GM23338 (cell line): ENCODE measurements at regions not wholly inside any gene's neighbourhood (a gene's known extent, or its start where the extent isn't known, plus 50 kb on each side); places are given as distances from the start of the nearest gene placed in this dataset.

ENCODE experiments used
- ATAC-seq: fragments of 200-7000 bp; cut with Tn5 transposase; 3 replicates; pipeline ENCODE4 v1.9.1; 2020
- DNase-seq: peaks from one replicate; pipeline ENCODE4 v3.0.0-alpha.2; 2015; ENCODE audit warnings: low spot score
- H2AFZ ChIP-seq: fragments of 200-600 bp; sonication (generic); 2 replicates; pipeline ENCODE4 v1.8.0; 2016; ENCODE audit warnings: antibody characterized with exemption, mild to moderate bottlenecking, moderate library complexity
- H3F3A ChIP-seq: fragments of 200-600 bp; sonication (generic); replicated peaks from 2 replicates; pipeline ENCODE4 v1.8.0; 2017; ENCODE audit warnings: antibody characterized with exemption, mixed run types, low read depth
- H3K27ac ChIP-seq: fragments of 200-600 bp; sonication (generic); 2 replicates; pipeline ENCODE4 v1.6.1; 2016; ENCODE audit warnings: low read depth
- H3K27me3 ChIP-seq: fragments of 200-600 bp; sonication (generic); 2 replicates; pipeline ENCODE4 v1.8.0; 2016; ENCODE audit warnings: mild to moderate bottlenecking, mixed run types, moderate library complexity; ENCODE audit not compliant: insufficient read depth
- H3K36me3 ChIP-seq: fragments of 200-600 bp; sonication (generic); 2 replicates; pipeline ENCODE4 v1.8.0; 2016; ENCODE audit warnings: mild to moderate bottlenecking; ENCODE audit not compliant: insufficient read depth
- H3K4me1 ChIP-seq: fragments of 200-600 bp; sonication (generic); 2 replicates; pipeline ENCODE4 v1.8.0; 2016; ENCODE audit warnings: mild to moderate bottlenecking, moderate library complexity; ENCODE audit not compliant: insufficient read depth
- H3K4me2 ChIP-seq: fragments of 200-600 bp; sonication (generic); 2 replicates; pipeline ENCODE4 v1.7.1; 2017; ENCODE audit warnings: mixed run types
- H3K4me3 ChIP-seq: fragments of 200-600 bp; sonication (generic); 2 replicates; pipeline ENCODE4 v1.6.1; 2016; ENCODE audit warnings: mixed run types
- H3K79me2 ChIP-seq: fragments of 200-600 bp; sonication (generic); replicated peaks from 2 replicates; pipeline ENCODE4 v1.8.0; 2017; ENCODE audit warnings: mild to moderate bottlenecking; ENCODE audit not compliant: insufficient read depth
- H3K9me2 ChIP-seq: fragments of 200-600 bp; sonication (generic); 2 replicates; pipeline ENCODE4 v1.8.0; 2017; ENCODE audit not compliant: insufficient read depth
- H4K20me1 ChIP-seq: fragments of 200-600 bp; sonication (generic); replicated peaks from 2 replicates; pipeline ENCODE4 v1.8.0; 2017; ENCODE audit warnings: mild to moderate bottlenecking; ENCODE audit not compliant: insufficient read depth
- H3K27ac Mint-ChIP-seq: 2 replicates; pipeline ENCODE4 v1.8.0; 2020; ENCODE audit warnings: inconsistent platforms, mild to moderate bottlenecking, moderate library complexity, mixed read lengths
- H3K27me3 Mint-ChIP-seq: 3 replicates; pipeline ENCODE4 v1.8.0; 2022; ENCODE audit warnings: low read depth, mild to moderate bottlenecking, moderate library complexity, mixed read lengths, inconsistent platforms; ENCODE audit not compliant: insufficient read depth, poor library complexity
- H3K36me3 Mint-ChIP-seq: 3 replicates; pipeline ENCODE4 v1.8.0; 2021; ENCODE audit warnings: low read depth, mild to moderate bottlenecking, inconsistent platforms, moderate library complexity, mixed read lengths
- H3K4me1 Mint-ChIP-seq: 3 replicates; pipeline ENCODE4 v1.8.0; 2020; ENCODE audit warnings: mild to moderate bottlenecking, inconsistent platforms, mixed read lengths
- H3K4me3 Mint-ChIP-seq: 3 replicates; pipeline ENCODE4 v1.8.0; 2021; ENCODE audit warnings: moderate library complexity, mild to moderate bottlenecking, inconsistent platforms, mixed read lengths
- H3K9me3 Mint-ChIP-seq: 3 replicates; pipeline ENCODE4 v1.8.0; 2020; ENCODE audit warnings: moderate library complexity, mild to moderate bottlenecking, inconsistent platforms, mixed read lengths
- CREB1 ChIP-seq: fragments of 250-450 bp; sonication (Bioruptor Pico); IDR thresholded peaks from 2 replicates; pipeline ENCODE4 v1.5.0; 2020; ENCODE audit warnings: low read depth, mild to moderate bottlenecking, moderate library complexity
- EZH2 ChIP-seq: fragments of 200-600 bp; sonication (generic); IDR thresholded peaks from one replicate; pipeline ENCODE4 v1.8.0; 2017; ENCODE audit warnings: antibody characterized with exemption, mild to moderate bottlenecking, low read depth; ENCODE audit not compliant: unreplicated experiment
- EZH2phosphoT487 ChIP-seq: fragments of 200-600 bp; sonication (generic); IDR thresholded peaks from one replicate; pipeline ENCODE4 v1.8.1; 2018; ENCODE audit warnings: antibody characterized with exemption; ENCODE audit not compliant: unreplicated experiment
- JUNB ChIP-seq: IDR thresholded peaks from one replicate; pipeline ENCODE4 v1.6.1; 2016; ENCODE audit warnings: antibody characterized with exemption; ENCODE audit not compliant: unreplicated experiment
- NANOG ChIP-seq: IDR thresholded peaks from 2 replicates; pipeline ENCODE4 v1.6.1; 2016; ENCODE audit warnings: antibody characterized with exemption, borderline replicate concordance
- POLR2AphosphoS5 ChIP-seq: IDR thresholded peaks from 2 replicates; pipeline ENCODE4 v1.6.1; 2016; ENCODE audit warnings: antibody characterized with exemption, low read depth
- REST ChIP-seq: IDR thresholded peaks from one replicate; pipeline ENCODE4 v1.6.1; 2018; ENCODE audit warnings: antibody characterized with exemption; ENCODE audit not compliant: unreplicated experiment
- STAT1 ChIP-seq: IDR thresholded peaks from one replicate; pipeline ENCODE4 v1.6.1; 2016; ENCODE audit warnings: antibody characterized with exemption; ENCODE audit not compliant: unreplicated experiment
- ZNF114 ChIP-seq: fragments of 250-450 bp; sonication (Bioruptor Pico); IDR thresholded peaks from 2 replicates; pipeline ENCODE4 v1.5.0; 2020; ENCODE audit warnings: mild to moderate bottlenecking, moderate library complexity
- ZNF331 ChIP-seq: fragments of 250-450 bp; sonication (Bioruptor Pico); IDR thresholded peaks from 2 replicates; pipeline ENCODE4 v1.5.0; 2020; ENCODE audit warnings: low read depth, mild to moderate bottlenecking, moderate library complexity
- ZNF462 ChIP-seq: fragments of 250-450 bp; sonication (Bioruptor Pico); IDR thresholded peaks from 2 replicates; pipeline ENCODE4 v1.5.0; 2020; ENCODE audit warnings: mild to moderate bottlenecking, moderate library complexity
- TF ChIP-seq, protein P1 (sequence below): IDR thresholded peaks from 2 replicates; pipeline ENCODE4 v1.6.1; 2016; ENCODE audit warnings: antibody characterized with exemption
- TF ChIP-seq, protein P2 (sequence below), 2 experiments: fragments of 200-600 bp in 1 of 2; sonication (generic) in 1 of 2; conservative IDR thresholded peaks; 2 replicates each; pipeline versions ENCODE4 v1.5.1 to v1.6.1; 2016 to 2017; ENCODE audit warnings: antibody characterized with exemption in 2 of 2, low read depth in 2 of 2, mild to moderate bottlenecking in 2 of 2, moderate library complexity in 1 of 2

GRCh38 chr12:84756961-84757360, 155.6 kb downstream of the SLC6A15 start:
- H2AFZ ChIP-seq: no peak overlapping the region
- H3K27ac Mint-ChIP-seq: 0 out of 2 replicates have a peak overlapping the region, but pooled peaks have one; percentile 3
- no peak for ATAC-seq

More at GRCh38 chr12:84756961-84757360, 155.6 kb downstream of the SLC6A15 start:
- Histone ChIP-seq H3K4me1 (no peaks in the 10 kb centered on the region), H3K4me2 (no peak overlapping the region), H3K27ac (no peak overlapping the region), H3K4me3 (no peak overlapping the region), H3K79me2 (no peaks in the 10 kb centered on the region), H3K9me2 (no peaks in the 10 kb centered on the region), H3K27me3 (no peaks in the 10 kb centered on the region), H3K36me3 (no peaks in the 10 kb centered on the region), H4K20me1 (no peaks in the 10 kb centered on the region), H3F3A (no peaks in the 10 kb centered on the region)
- Mint-ChIP-seq H3K4me3 (no peak overlapping the region), H3K4me1 (peaks cover 9% of the 10 kb centered on the region; the same call in 2 of the 3 replicates), H3K27me3 (no peaks in the 10 kb centered on the region), H3K9me3 (no peaks in the 10 kb centered on the region), H3K36me3 (no peaks in the 10 kb centered on the region)
- no peak for TF ChIP-seq REST
- no peak for TF ChIP-seq EZH2phosphoT487
- no peak for TF ChIP-seq NANOG
- no peak for TF ChIP-seq ZNF114 (CRISPR knock-in tag)
- TF ChIP-seq ZNF331: no peak
- no peak for TF ChIP-seq POLR2AphosphoS5
- no peak for TF ChIP-seq EZH2
- no peak for TF ChIP-seq ZNF462 (CRISPR knock-in tag)
- TF ChIP-seq, protein P1, sequence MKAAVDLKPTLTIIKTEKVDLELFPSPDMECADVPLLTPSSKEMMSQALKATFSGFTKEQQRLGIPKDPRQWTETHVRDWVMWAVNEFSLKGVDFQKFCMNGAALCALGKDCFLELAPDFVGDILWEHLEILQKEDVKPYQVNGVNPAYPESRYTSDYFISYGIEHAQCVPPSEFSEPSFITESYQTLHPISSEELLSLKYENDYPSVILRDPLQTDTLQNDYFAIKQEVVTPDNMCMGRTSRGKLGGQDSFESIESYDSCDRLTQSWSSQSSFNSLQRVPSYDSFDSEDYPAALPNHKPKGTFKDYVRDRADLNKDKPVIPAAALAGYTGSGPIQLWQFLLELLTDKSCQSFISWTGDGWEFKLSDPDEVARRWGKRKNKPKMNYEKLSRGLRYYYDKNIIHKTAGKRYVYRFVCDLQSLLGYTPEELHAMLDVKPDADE: no peak
- TF ChIP-seq JUNB: no peak
- TF ChIP-seq, protein P2, sequence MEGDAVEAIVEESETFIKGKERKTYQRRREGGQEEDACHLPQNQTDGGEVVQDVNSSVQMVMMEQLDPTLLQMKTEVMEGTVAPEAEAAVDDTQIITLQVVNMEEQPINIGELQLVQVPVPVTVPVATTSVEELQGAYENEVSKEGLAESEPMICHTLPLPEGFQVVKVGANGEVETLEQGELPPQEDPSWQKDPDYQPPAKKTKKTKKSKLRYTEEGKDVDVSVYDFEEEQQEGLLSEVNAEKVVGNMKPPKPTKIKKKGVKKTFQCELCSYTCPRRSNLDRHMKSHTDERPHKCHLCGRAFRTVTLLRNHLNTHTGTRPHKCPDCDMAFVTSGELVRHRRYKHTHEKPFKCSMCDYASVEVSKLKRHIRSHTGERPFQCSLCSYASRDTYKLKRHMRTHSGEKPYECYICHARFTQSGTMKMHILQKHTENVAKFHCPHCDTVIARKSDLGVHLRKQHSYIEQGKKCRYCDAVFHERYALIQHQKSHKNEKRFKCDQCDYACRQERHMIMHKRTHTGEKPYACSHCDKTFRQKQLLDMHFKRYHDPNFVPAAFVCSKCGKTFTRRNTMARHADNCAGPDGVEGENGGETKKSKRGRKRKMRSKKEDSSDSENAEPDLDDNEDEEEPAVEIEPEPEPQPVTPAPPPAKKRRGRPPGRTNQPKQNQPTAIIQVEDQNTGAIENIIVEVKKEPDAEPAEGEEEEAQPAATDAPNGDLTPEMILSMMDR (conservative IDR thresholded peaks at IDR 0.05; ENCODE audit: low read depth in 2 of 2): no peak
- no peak for TF ChIP-seq STAT1
- TF ChIP-seq CREB1 (CRISPR knock-in tag): no peak
- no peak for DNase-seq
